GM23248 (cell line): ENCODE measurements at regions not wholly inside any gene's neighbourhood (a gene's known extent, or its start where the extent isn't known, plus 50 kb on each side); places are given as distances from the start of the nearest gene placed in this dataset.

Source experiments
- DNase-seq: peaks from one replicate; pipeline ENCODE4 v3.0.0-alpha.2; 2015
- H2AFZ ChIP-seq: fragments of 200-600 bp; sonication (generic); 2 replicates; pipeline ENCODE4 v1.6.1; 2016; ENCODE audit warnings: antibody characterized with exemption
- H3F3A ChIP-seq: fragments of 200-600 bp; sonication (generic); 2 replicates; pipeline ENCODE4 v1.6.1; 2016; ENCODE audit warnings: mild to moderate bottlenecking, antibody characterized with exemption, mixed run types; ENCODE audit not compliant: insufficient read depth
- H3K27ac ChIP-seq: fragments of 200-600 bp; sonication (generic); 2 replicates; pipeline ENCODE4 v1.5.1; 2016; ENCODE audit warnings: mild to moderate bottlenecking
- H3K27me3 ChIP-seq: fragments of 200-600 bp; sonication (generic); replicated peaks from 2 replicates; pipeline ENCODE4 v1.6.1; 2016; ENCODE audit warnings: mild to moderate bottlenecking; ENCODE audit not compliant: insufficient read depth
- H3K36me3 ChIP-seq: fragments of 200-600 bp; sonication (generic); 2 replicates; pipeline ENCODE4 v1.6.1; 2016; ENCODE audit warnings: low read depth, mild to moderate bottlenecking
- H3K4me1 ChIP-seq: fragments of 200-600 bp; sonication (generic); 2 replicates; pipeline ENCODE4 v1.6.1; 2016; ENCODE audit warnings: mild to moderate bottlenecking; ENCODE audit not compliant: insufficient read depth
- H3K4me2 ChIP-seq: fragments of 200-600 bp; sonication (generic); one replicate; pipeline ENCODE4 v1.6.1; 2016; ENCODE audit warnings: mild to moderate bottlenecking; ENCODE audit not compliant: unreplicated experiment
- H3K4me3 ChIP-seq: fragments of 200-600 bp; sonication (generic); 2 replicates; pipeline ENCODE4 v1.5.1; 2016; ENCODE audit warnings: mild to moderate bottlenecking
- H3K79me2 ChIP-seq: fragments of 200-600 bp; sonication (generic); 2 replicates; pipeline ENCODE4 v1.6.1; 2016; ENCODE audit warnings: mild to moderate bottlenecking; ENCODE audit not compliant: insufficient read depth
- H3K9ac ChIP-seq: fragments of 200-600 bp; sonication (generic); 2 replicates; pipeline ENCODE4 v1.6.1; 2016; ENCODE audit warnings: mild to moderate bottlenecking
- H3K9me2 ChIP-seq: fragments of 200-600 bp; sonication (generic); 2 replicates; pipeline ENCODE4 v1.6.1; 2016; ENCODE audit warnings: mixed run types, mild to moderate bottlenecking, moderate library complexity; ENCODE audit not compliant: insufficient read depth
- H3K9me3 ChIP-seq: fragments of 200-600 bp; sonication (generic); one replicate; pipeline ENCODE4 v1.6.1; 2017; ENCODE audit warnings: low read depth
- H4K20me1 ChIP-seq: fragments of 200-600 bp; sonication (generic); 2 replicates; pipeline ENCODE4 v1.6.0; 2016; ENCODE audit not compliant: insufficient read depth
- EZH2 ChIP-seq: fragments of 200-600 bp; sonication (generic); IDR thresholded peaks from 2 replicates; pipeline ENCODE4 v1.6.1; 2018; ENCODE audit warnings: antibody characterized with exemption, mild to moderate bottlenecking; ENCODE audit not compliant: insufficient read depth, poor library complexity, severe bottlenecking
- EZH2phosphoT487 ChIP-seq: fragments of 200-600 bp; sonication (generic); IDR thresholded peaks from 2 replicates; pipeline ENCODE4 v1.6.1; 2018; ENCODE audit warnings: antibody characterized with exemption, moderate library complexity, mild to moderate bottlenecking, low read depth; ENCODE audit not compliant: insufficient read depth
- WGBS, 2 experiments: methylation state at CpG; one replicate each; pipeline ENCODE4 v1.1.6; 2015 to 2017; ENCODE audit warnings: low lambda C conversion rate in 2 of 2, low coverage in 1 of 2; ENCODE audit errors: missing lambda C conversion rate in 2 of 2; 5-methylcytosine and 5-hydroxymethylcytosine counted together
- in situ Hi-C: fragments of 300-500 bp; cut with MboI; formaldehyde crosslinking; loops from 2 replicates; pipeline ENCODE4 v1.15.0; 2020

- no peaks in the 10 kb centered on the region for H3F3A ChIP-seq
- no peaks in the 10 kb centered on the region for H3K79me2 ChIP-seq
- H3K4me2 ChIP-seq, result no peak overlapping the region
- 34 to 72% methylated on average over 2 of the region's 2 CpGs for WGBS, 2 experiments
- H4K20me1 ChIP-seq, result no peaks in the 10 kb centered on the region
- no peak for TF ChIP-seq EZH2
- TF ChIP-seq EZH2phosphoT487, result no peak
- H3K9me3 ChIP-seq, result no peaks in the 10 kb centered on the region
- no peak overlapping the region for H3K4me3 ChIP-seq
- no peaks in the 10 kb centered on the region for H3K4me1 ChIP-seq
- no peaks in the 10 kb centered on the region for H3K9me2 ChIP-seq
- no peak overlapping the region for H3K9ac ChIP-seq
- in situ Hi-C loops, result no loop called here
- H2AFZ ChIP-seq, result no peak overlapping the region
- no peak overlapping the region for H3K27ac ChIP-seq
- no peaks in the 10 kb centered on the region for H3K27me3 ChIP-seq
- H3K36me3 ChIP-seq, result no peaks in the 10 kb centered on the region
- no peak for DNase-seq
Observed at GRCh38 chrX:40374486-40374885, 206.3 kb upstream of the ATP6AP2 start.

GRCh38 chrX:40373641-40374040 is 207.1 kb upstream of the ATP6AP2 start:
- H3K27ac ChIP-seq, result no peak overlapping the region
- no peaks in the 10 kb centered on the region for H3K27me3 ChIP-seq
- no peaks in the 10 kb centered on the region for H3K9me2 ChIP-seq
- no peaks in the 10 kb centered on the region for H3K79me2 ChIP-seq
- H2AFZ ChIP-seq, result no peak overlapping the region
- H3K4me2 ChIP-seq, result no peak overlapping the region
- TF ChIP-seq EZH2 (no peak), EZH2phosphoT487 (no peak)
- H3K4me3 ChIP-seq, result no peak overlapping the region
- no peak for DNase-seq
- H3F3A ChIP-seq, result no peaks in the 10 kb centered on the region
- no peaks in the 10 kb centered on the region for H3K4me1 ChIP-seq
- no peak overlapping the region for H3K9ac ChIP-seq
- H4K20me1 ChIP-seq, result no peaks in the 10 kb centered on the region
- H3K36me3 ChIP-seq, result no peaks in the 10 kb centered on the region
- H3K9me3 ChIP-seq, result no peaks in the 10 kb centered on the region
- in situ Hi-C loops, result no loop called here

GRCh38 chrX:40373025-40373424 is 207.7 kb upstream of the ATP6AP2 start:
- H3K79me2 ChIP-seq, result no peaks in the 10 kb centered on the region
- no peaks in the 10 kb centered on the region for H3K36me3 ChIP-seq
- no peaks in the 10 kb centered on the region for H3F3A ChIP-seq
- WGBS, 2 experiments, result 58 to 70% methylated on average over 3 to 4 of the region's 4 CpGs
- no peaks in the 10 kb centered on the region for H3K4me1 ChIP-seq
- H4K20me1 ChIP-seq, result no peaks in the 10 kb centered on the region
- no peak overlapping the region for H3K4me2 ChIP-seq
- in situ Hi-C loops, result no loop called here
- H3K9ac ChIP-seq, result no peak overlapping the region
- H3K27ac ChIP-seq, result no peak overlapping the region
- no peaks in the 10 kb centered on the region for H3K27me3 ChIP-seq
- TF ChIP-seq EZH2phosphoT487 (no peak), EZH2 (no peak)
- H3K9me2 ChIP-seq, result no peaks in the 10 kb centered on the region
- no peaks in the 10 kb centered on the region for H3K9me3 ChIP-seq
- H2AFZ ChIP-seq, result no peak overlapping the region
- no peak overlapping the region for H3K4me3 ChIP-seq
- DNase-seq, result no peak

- in situ Hi-C loops, result no loop called here
- Histone ChIP-seq H3K27ac (no peak overlapping the region), H3K9me2 (no peaks in the 10 kb centered on the region), H3K79me2 (no peaks in the 10 kb centered on the region), H3K27me3 (no peaks in the 10 kb centered on the region), H3K4me1 (no peaks in the 10 kb centered on the region), H3K36me3 (no peaks in the 10 kb centered on the region), H4K20me1 (no peaks in the 10 kb centered on the region), H3K4me2 (no peak overlapping the region), H3K4me3 (no peak overlapping the region), H3K9me3 (no peaks in the 10 kb centered on the region), H3F3A (no peaks in the 10 kb centered on the region), H2AFZ (no peak overlapping the region), H3K9ac (no peak overlapping the region)
- no peak for TF ChIP-seq EZH2phosphoT487
- TF ChIP-seq EZH2, result no peak
- DNase-seq, result no peak
- WGBS, 2 experiments, result 58 to 63% methylated on average over 6 of the region's 6 CpGs
Observed at GRCh38 chrX:40371376-40371775, 209.4 kb upstream of the ATP6AP2 start.

GRCh38 chrX:40368611-40369061 is 212.1 kb upstream of the ATP6AP2 start:
- Histone ChIP-seq H3K9ac (no peak overlapping the region), H3K9me3 (no peaks in the 10 kb centered on the region), H2AFZ (no peak overlapping the region), H4K20me1 (no peaks in the 10 kb centered on the region), H3K4me1 (no peaks in the 10 kb centered on the region), H3K79me2 (no peaks in the 10 kb centered on the region), H3F3A (no peaks in the 10 kb centered on the region), H3K4me3 (no peak overlapping the region), H3K4me2 (no peak overlapping the region), H3K36me3 (no peaks in the 10 kb centered on the region), H3K27me3 (no peaks in the 10 kb centered on the region), H3K27ac (no peak overlapping the region), H3K9me2 (no peaks in the 10 kb centered on the region)
- TF ChIP-seq EZH2 (no peak), EZH2phosphoT487 (no peak)
- DNase-seq, result no peak
- in situ Hi-C loops, result no loop called here
- 46 to 52% methylated on average over 5 of the region's 6 CpGs for WGBS, 2 experiments
